NT2/D1 (cell line): ENCODE measurements at regions not wholly inside any gene's neighbourhood (a gene's known extent, or its start where the extent isn't known, plus 50 kb on each side); places are given as distances from the start of the nearest gene placed in this dataset.

Source experiments
- DNase-seq: peaks from one replicate; pipeline ENCODE4 v3.0.0-alpha.2; 2011; ENCODE audit warnings: low read depth, low spot score
- H3K27me3 ChIP-seq: 2 replicates; pipeline ENCODE4 v1.6.0; 2011; ENCODE audit warnings: mild to moderate bottlenecking; ENCODE audit not compliant: insufficient read length, insufficient read depth
- H3K36me3 ChIP-seq: 2 replicates; pipeline ENCODE4 v1.6.1; 2011; ENCODE audit warnings: mild to moderate bottlenecking, low read length, mixed read lengths; ENCODE audit not compliant: insufficient read depth, insufficient read length
- H3K4me1 ChIP-seq: 2 replicates; pipeline ENCODE4 v1.5.1; 2011; ENCODE audit not compliant: insufficient read depth, insufficient read length
- H3K4me3 ChIP-seq: 2 replicates; pipeline ENCODE4 v1.5.1; 2011; ENCODE audit warnings: low read depth; ENCODE audit not compliant: insufficient read length
- H3K9ac ChIP-seq: 2 replicates; pipeline ENCODE4 v1.6.0; 2011; ENCODE audit warnings: low read depth; ENCODE audit not compliant: insufficient read length
- H3K9me3 ChIP-seq: 2 replicates; pipeline ENCODE4 v1.5.1; 2011; ENCODE audit warnings: mild to moderate bottlenecking, low read length; ENCODE audit not compliant: insufficient read depth
- SUZ12 ChIP-seq: IDR thresholded peaks from 2 replicates; pipeline ENCODE4 v1.6.1; 2011; ENCODE audit not compliant: insufficient read length, insufficient read depth; ENCODE audit errors: extremely low read depth
- YY1 ChIP-seq: IDR thresholded peaks from 2 replicates; pipeline ENCODE4 v1.6.1; 2011; ENCODE audit not compliant: insufficient read length, insufficient read depth
- ZNF274 ChIP-seq: IDR thresholded peaks from 2 replicates; pipeline ENCODE4 v1.6.1; 2011; ENCODE audit warnings: mild to moderate bottlenecking, low read depth, low read length

DNA sequence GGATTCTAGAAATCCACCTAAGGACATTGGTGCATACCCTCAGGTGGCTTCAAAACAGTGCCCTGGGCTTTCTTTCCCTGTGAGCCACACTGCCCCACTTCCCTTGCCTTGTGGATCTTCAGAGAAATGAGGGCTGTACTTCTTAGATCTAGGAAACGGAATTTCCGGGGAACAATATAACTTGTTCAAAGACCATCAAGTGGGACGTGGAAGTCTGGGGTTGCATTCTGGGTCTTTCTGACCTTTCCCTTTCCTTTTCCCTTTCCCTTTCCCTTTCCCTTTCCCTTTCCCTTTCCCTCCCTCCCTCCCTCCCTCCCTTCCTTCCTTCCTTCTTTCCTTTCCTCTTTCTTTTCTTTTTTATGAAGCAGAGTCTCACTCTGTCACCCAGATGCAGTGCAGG, 97.1 kb upstream of the SALL1 start:
- DNase-seq: no peak
- Histone ChIP-seq H3K36me3 (no peaks in the 10 kb centered on the region), H3K27me3 (no peaks in the 10 kb centered on the region), H3K4me3 (no peak overlapping the region), H3K4me1 (no peaks in the 10 kb centered on the region), H3K9ac (no peak overlapping the region), H3K9me3 (no peaks in the 10 kb centered on the region)
- TF ChIP-seq SUZ12 (no peak), ZNF274 (no peak), YY1 (no peak)

DNA sequence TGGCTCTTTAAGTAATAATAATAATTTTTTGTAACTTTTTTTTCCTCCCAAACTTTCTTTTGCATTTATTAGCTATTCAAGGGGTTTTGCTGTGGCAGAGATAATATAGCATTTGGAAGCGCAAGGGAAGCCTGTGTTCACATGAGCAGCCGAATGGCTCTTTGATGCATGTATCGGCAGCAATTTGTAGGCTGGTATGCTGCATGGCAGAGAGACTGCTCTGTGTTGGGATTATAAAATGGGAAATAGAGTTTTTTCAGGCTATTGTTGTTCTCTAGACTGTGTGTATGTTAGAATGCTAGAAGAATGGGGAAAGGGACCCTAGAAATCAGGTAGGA, 94.6 kb upstream of the SALL1 start:
- Histone ChIP-seq H3K4me1 (no peaks in the 10 kb centered on the region), H3K9me3 (no peaks in the 10 kb centered on the region)

DNA sequence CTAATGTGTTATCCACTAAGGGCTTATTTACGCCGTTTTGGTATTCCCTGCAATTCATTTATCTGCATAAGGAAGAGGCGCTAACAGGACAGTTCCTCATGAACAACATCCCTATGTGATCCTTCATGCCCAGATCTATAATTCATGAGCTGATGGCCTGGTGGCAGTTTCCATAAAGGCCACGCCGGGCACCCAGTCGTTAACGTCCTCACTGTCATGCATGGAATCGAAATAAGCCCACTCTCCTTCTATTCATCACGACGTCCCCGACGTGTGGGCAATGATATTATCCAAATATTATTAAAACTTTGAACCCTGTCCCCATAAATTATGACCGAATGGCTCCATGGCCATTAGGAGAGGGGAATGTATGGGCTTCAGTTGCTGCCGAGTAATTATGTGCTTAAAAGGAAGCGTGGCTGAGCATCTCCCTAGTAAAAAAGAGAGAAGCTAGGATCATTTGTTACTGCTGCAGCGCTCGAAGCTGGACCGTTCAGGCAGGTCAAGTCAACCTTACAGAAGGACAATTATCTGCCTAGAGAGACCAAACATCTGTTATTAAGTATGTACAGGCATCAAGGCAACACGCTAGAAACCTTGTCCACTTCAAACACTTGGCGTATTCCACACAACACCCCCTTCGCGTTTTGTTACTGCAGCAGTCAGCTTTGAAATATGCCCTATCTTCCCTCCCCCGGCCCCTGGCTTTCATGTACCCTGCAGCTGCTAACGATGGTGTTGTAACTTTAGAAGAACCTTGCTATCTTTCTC, 94.0 kb upstream of the SALL1 start:
- Histone ChIP-seq H3K9me3 (no peaks in the 10 kb centered on the region), H3K27me3 (no peaks in the 10 kb centered on the region), H3K36me3 (no peaks in the 10 kb centered on the region), H3K4me3 (no peak overlapping the region), H3K4me1 (no peaks in the 10 kb centered on the region), H3K9ac (no peak overlapping the region)
- DNase-seq: no peak
- no peak for TF ChIP-seq YY1
- no peak for TF ChIP-seq SUZ12
- TF ChIP-seq ZNF274: no peak

More for the DNA sequence above, 94.6 kb upstream of the SALL1 start:
- Histone ChIP-seq H3K9ac (no peak overlapping the region), H3K36me3 (no peaks in the 10 kb centered on the region), H3K4me3 (no peak overlapping the region), H3K27me3 (no peaks in the 10 kb centered on the region)
- TF ChIP-seq SUZ12: no peak
- TF ChIP-seq ZNF274: no peak
- no peak for TF ChIP-seq YY1
- no peak for DNase-seq

DNA sequence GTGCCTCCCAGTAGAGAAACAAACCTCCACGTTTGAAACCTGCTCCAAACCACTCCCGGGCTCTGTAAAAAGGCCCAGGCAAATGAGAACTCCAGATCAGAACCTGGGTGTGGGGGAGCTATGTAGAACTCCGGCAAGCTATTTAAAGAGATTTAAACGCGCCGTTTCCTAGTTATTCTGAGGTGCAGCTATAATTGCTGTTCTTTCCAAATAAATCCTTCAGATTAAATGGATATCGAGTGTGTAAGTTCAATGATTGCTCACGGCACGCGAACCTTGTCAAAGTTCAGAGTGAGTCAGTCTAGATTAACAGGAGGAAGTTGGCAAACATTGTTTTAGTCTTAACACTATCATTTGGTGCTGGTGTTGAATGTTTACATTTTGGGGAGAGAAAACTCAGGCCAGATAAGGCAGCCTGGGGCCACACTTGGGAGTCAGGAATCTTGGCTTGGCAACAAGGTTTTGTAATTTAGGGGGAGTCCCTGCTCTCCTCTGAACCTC, 92.9 kb upstream of the SALL1 start:
- H3K36me3 ChIP-seq: no peaks in the 10 kb centered on the region
- H3K27me3 ChIP-seq: no peaks in the 10 kb centered on the region
- no peaks in the 10 kb centered on the region; the same call in 1 of the 2 replicates for H3K9me3 ChIP-seq
- DNase-seq: no peak
- no peak overlapping the region for H3K4me3 ChIP-seq
- no peak for TF ChIP-seq YY1
- TF ChIP-seq SUZ12: no peak
- H3K4me1 ChIP-seq: no peaks in the 10 kb centered on the region
- H3K9ac ChIP-seq: no peak overlapping the region

DNA sequence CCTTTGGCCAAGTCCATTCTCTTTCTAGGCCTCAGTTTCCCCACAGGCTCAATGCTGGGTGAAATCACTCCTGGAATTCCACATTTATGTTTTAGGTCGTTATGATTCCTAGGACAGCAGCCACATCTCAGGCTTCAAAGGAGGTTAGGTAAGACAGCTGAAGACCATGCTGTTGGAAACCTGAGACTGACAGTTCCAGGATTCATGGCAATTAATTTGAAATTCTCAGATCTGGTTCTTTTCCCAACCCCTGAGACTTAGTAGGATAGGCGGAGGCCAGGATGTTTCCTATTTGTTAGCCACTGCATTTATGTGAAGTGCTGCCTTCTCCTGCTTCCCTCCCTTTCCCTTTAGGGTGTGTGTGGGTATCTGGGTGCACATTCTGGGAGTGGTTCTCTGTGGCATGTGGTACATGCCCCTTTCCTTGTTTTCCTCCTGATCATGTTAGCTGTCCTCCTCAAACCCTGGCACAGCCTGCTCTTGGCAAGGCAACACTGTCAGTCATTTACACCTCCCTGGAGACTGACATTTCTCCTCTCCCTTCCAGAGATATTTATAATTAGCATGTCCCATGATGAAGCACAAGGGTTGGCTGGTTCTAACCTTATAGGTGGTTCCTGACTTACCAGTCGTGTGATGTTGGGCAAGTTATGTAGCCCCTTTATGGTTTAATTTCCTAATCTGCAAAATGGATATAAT, 91.4 kb upstream of the SALL1 start:
- no peak for TF ChIP-seq YY1
- TF ChIP-seq SUZ12: no peak
- no peak for TF ChIP-seq ZNF274
- Histone ChIP-seq H3K4me3 (no peak overlapping the region), H3K4me1 (no peaks in the 10 kb centered on the region), H3K9ac (no peak overlapping the region), H3K27me3 (no peaks in the 10 kb centered on the region), H3K36me3 (no peaks in the 10 kb centered on the region), H3K9me3 (no peaks in the 10 kb centered on the region; the same call in 1 of the 2 replicates)
- no peak for DNase-seq

DNA sequence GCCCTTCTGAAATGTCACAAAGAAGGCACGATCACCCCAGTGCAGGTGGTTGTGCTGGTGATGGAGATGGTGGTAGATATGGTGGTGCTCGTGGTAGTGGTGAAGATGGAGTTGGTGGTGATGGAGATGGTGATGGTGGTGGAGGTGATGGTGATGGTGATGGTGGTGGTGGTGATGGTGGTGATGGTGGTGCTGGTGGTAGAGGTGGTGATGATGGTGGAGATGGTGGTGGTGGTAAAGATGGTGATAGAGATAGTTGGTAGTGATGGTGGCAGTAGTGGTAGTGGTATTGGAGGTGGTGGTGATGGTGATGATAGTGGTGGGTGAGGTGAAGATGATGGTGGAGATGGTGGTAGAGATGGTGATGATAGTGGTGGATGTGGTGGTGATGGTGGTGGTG, 88.1 kb upstream of the SALL1 start:
- Histone ChIP-seq H3K4me1 (peaks cover 2% of the 10 kb centered on the region), H3K36me3 (no peaks in the 10 kb centered on the region), H3K4me3 (no peak overlapping the region), H3K27me3 (no peaks in the 10 kb centered on the region), H3K9me3 (no peaks in the 10 kb centered on the region; the same call in 1 of the 2 replicates), H3K9ac (no peak overlapping the region)
- TF ChIP-seq YY1: no peak
- TF ChIP-seq SUZ12: no peak
- TF ChIP-seq ZNF274: no peak
- no peak for DNase-seq

DNA sequence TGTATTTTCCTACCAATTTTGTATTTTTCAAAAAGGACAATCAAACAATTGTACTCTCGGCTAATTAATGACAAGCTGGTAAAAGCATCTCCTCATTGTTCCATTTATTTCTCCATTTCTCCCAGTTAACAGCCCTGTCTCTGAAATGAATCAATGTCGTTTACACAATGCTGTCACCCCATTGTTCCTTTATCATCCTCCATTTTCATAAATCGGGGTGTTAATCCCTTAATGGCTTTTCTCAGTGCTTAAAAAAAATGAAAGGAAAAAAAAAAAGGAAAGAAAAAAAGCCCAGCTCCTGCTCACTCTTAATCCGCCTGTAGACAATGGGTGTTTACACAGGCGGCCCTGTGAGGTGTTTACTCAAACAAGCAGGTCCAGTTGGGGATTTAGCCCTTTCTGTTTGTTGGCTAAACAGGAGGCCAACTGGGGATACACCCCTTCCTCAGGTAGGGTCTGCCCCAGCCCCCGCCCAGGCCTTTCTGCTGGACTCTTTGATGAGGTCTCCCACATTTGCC, 86.8 kb upstream of the SALL1 start:
- peak; percentile 49 for DNase-seq
- H3K9ac ChIP-seq: no peak overlapping the region
- H3K4me3 ChIP-seq: no peak overlapping the region
- no peaks in the 10 kb centered on the region for H3K27me3 ChIP-seq
- no peaks in the 10 kb centered on the region for H3K36me3 ChIP-seq
- TF ChIP-seq YY1 (no peak), ZNF274 (no peak), SUZ12 (no peak)
- no peaks in the 10 kb centered on the region; the same call in 1 of the 2 replicates for H3K9me3 ChIP-seq
- H3K4me1 ChIP-seq: peaks cover 2% of the 10 kb centered on the region
